GM19395 (cell line): ENCODE measurements at regions not wholly inside any gene's neighbourhood (a gene's known extent, or its start where the extent isn't known, plus 50 kb on each side); places are given as distances from the start of the nearest gene placed in this dataset.

Experiments used
- ATAC-seq: cut with Tn5 transposase; IDR thresholded peaks from one replicate; pipeline ENCODE4 v1.9.1; 2021; ENCODE audit warnings: mild to moderate bottlenecking, moderate library complexity; ENCODE audit not compliant: unreplicated experiment

GRCh38 chr5:3883040-3883439, 287.4 kb downstream of the IRX1 start:
- ATAC-seq: no peak

DNA sequence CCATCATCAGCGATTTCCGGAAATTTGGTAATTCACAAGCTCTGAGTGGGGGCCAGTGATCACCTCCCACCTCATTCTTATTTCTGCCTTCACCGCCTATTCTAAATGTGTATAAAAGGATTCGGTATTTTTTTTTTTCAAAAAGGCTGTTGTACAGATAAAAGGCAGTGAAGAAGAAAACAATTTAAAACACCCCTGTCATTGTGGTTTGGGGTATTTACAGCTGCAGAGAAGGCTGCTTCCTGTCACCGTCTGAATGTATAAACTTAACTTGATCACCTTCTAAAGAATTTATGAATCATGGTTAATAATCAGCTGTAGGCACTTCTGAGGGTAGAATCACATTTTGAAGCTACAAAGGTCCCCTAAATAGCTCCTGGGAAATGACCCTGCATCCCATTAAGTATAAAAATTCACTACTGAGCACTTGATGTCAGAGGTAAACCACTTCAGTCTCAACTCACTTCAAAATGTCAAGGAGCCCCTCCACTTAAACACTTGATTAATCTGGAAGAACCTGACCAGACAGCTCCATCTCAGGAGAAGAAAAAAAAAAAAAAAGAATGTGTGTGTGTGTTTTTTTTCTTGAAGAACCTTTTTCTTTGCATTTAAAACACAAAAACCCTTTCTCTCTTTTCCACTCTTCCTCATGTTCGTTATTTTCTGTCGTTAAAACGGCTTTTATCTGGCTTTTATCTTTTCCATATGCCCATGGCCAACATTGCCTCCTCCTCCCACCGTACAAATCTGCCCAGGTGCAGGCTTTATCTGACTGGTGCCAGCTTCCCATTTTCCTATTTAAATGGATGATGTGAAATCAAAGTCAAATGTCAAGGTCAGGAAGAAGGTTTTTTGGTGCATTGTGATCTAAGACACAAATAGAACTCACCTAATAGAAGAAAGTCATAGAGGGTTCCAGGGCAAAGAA, 291.2 kb downstream of the IRX1 start:
- no peak for ATAC-seq

DNA sequence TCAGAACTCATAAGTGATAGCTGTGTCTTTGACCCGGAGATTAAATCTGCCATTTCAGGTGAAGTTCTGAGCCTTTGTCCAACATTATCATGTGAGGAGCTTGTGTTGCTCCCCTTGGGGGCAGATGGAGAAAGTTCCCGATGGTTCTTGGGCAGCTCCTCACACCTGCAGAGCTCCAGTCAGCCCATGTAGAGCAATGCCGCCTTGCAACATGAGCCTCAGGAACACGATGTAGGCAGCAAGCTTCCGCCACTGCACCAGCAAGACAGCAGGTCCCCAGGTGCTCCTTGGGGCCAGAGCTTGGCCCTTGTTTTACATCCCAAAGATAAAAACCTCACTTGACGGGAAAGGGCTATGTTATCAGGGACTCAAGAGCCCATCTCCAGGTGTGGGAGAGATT, 292.7 kb downstream of the IRX1 start:
- ATAC-seq: no peak

DNA sequence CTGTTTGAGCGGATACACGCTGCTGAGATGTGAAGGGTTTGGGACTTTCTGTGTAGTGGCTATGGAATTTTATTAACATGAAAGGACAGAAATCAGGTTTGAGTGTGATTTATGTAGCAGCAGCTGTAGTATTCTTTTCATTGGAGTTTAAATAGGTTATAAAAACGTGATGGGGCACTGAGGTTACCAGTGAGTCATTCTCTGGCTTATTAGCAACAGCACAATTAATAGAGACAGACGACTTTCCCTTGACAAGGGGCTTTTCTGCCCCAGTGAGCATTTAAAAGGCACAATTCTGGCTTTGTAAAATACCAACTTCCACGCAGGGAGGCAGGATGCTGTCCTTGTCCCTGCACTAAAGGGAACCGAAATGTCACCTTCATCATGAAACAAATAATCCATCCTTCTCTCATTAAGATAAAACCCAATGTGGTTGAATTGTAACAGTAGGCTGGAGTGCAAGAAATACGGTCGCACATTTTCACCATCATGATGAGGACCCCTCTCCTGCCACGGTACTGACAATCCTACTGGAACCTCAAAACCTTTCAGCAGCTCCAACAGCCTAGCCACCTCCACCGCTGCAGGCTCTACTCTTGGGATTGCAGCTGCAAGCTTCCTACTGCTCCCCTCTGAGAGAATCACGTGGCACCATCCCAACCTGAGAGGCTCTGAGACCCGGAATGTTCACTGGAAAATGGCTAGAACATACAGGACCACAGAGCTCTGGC, 293.9 kb downstream of the IRX1 start:
- ATAC-seq: no peak

- no peak for ATAC-seq
Observed at GRCh38 chr5:3891113-3891512, 295.5 kb downstream of the IRX1 start.

DNA sequence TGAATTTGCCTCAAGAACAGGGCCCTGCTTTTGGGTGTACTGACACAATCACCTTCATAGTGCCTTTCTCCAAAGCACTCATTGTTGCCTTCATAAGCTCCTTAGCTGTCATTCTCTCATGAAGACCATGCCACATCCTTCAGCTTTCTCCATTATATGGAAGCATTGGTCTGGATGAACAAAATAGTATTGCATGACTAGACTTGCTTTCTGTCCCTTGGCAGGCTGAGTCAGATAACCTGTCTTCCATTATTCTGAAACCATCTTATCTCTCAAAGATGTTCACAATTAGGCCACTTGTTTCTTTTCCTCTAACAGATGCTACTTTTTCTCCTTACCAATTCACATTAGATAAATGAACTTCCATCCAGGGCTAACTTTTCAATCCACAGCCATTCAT, 297.9 kb downstream of the IRX1 start:
- ATAC-seq: no peak

DNA sequence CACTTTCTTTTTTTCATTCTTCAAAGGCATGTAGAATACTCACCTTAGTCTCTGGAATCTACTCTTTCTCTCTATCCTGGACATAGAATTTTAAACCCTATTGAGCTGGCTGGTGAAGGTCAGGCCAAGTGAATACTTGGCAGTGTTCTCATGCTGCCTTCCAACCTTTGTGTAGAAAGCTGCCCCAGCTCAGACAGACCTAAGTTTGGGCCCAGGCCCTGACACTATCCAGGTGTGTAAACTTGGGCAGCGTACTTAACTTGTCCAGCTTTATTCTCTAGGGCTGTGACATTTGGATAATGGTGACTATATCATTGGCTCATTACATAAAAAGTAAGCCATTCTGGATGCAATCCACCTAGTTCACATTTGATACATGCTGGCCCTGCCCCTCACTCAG, 298.3 kb downstream of the IRX1 start:
- ATAC-seq: no peak

DNA sequence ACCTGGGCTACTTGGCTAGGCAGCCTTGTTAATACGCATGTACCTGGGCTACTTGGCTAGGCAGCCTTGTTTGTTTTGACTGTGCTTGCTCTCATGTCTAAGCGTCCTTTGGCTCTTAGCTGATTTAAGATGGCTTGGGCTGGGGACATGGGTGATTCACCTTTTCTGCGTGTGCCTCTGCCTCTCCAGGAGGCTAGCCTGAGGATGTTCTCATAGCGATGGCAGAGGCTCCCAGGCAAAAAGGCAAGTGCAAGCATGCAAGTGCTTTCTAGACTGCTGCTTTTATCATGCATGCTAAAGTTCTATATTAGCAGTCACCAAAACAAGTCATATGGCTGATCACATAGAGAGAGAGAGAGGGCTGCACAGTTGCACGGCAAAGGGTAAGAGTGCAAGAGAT, 300.5 kb downstream of the IRX1 start:
- ATAC-seq: no peak

GRCh38 chr5:3899093-3899492, 303.5 kb downstream of the IRX1 start:
- no peak for ATAC-seq

DNA sequence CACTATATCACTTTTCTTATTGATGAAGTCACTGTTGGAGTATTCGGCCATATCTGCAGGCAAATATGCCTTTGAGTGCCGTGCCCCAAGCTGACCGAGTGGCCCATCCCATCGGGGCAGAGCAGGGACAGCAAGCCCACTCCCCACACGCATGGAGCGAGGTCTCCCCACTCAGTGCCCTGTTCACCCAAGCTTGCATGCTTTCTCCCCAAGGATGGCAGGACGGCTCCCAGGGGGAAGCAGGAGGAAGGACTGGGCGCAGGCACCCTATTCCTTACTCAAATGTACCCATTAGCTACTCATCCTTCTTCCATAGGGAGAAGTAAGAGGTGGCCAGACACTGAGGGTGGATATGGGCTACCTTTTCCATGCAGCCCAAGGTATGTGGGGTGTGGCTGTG, 309.0 kb downstream of the IRX1 start:
- no peak for ATAC-seq

DNA sequence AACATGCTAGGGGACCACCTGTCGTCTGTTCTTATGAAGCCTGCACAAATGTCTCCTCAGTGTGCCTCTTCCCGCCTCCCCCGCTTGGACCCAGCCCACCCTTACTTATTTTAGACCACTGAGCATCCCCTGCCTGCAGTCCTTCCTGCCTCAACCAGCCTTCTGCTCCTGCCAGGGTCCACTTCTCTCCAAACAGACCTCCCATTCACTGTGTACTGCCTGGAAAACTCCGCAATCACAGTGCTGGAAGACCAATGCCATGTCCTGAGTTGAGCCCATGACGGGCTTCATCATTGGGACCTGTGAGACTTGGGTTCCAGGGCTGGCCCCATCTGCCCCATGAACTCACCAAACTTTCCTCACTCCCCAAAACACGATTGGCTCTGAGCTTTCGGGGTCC, 309.4 kb downstream of the IRX1 start:
- ATAC-seq: no peak

GRCh38 chr5:3905521-3905920, 309.9 kb downstream of the IRX1 start:
- no peak for ATAC-seq

GRCh38 chr5:3911111-3911510, 315.5 kb downstream of the IRX1 start:
- ATAC-seq: no peak

DNA sequence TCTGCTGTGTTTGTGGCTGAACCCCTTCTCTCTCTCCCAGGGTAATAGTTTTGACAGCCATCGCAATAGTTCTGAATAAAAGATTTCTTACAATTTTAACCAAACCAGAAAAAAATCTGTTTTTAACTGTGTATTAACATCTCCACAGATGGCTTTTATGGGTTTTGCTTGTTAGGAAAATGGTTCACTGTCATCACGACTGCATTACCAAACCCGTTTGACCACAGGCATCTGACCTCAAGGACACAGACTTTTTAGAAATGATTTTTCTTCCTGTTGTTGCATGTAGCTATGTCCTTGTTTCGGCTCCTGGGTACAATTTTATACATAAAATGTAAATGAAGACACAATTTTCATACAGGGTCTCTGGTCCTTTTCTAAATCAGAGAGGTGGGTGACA, 316.1 kb downstream of the IRX1 start:
- no peak for ATAC-seq

- no peak for ATAC-seq
Observed at GRCh38 chr5:3912790-3913189, 317.2 kb downstream of the IRX1 start.

- ATAC-seq: no peak
Observed at GRCh38 chr5:3913279-3913678, 317.6 kb downstream of the IRX1 start.

GRCh38 chr5:3925022-3925421, 329.4 kb downstream of the IRX1 start:
- no peak for ATAC-seq

DNA sequence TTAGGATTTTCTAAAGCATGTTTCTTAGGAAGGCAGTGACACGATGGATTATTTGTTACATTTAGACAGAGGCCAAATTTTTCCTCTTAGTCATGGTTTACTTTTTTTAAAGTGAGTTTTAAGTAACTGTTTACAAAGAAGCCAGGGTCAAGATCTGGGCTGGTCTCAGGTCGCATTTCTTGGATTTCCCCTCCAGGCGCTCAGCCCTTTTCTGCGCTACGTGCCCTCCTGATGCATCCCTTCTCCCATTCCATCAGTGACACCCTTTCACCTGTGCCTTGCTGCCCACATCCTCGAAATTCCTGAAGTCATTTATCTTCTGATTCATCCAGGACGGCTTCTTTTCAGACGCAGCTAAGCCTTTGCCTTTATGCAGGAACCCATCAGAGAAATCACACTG, 330.3 kb downstream of the IRX1 start:
- no peak for ATAC-seq

DNA sequence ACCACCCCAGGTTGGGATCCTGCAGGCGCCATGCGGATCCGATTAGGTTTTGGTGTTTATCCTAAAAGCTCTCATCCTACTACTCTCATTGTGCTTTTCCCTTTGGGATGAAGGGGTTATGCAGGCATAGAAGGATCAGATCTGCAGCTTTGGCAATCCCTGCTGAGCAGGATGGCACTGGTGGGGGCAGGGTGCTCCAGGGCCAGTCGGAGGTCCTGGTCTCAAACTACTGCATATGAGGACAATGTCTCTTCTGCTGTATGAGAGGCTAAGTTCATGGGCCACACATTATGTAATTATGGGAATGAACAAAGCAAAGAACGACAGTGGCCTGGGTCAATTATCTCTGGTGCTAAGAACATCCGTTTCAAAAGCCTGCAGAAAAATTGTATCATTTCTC, 334.2 kb downstream of the IRX1 start:
- no peak for ATAC-seq

DNA sequence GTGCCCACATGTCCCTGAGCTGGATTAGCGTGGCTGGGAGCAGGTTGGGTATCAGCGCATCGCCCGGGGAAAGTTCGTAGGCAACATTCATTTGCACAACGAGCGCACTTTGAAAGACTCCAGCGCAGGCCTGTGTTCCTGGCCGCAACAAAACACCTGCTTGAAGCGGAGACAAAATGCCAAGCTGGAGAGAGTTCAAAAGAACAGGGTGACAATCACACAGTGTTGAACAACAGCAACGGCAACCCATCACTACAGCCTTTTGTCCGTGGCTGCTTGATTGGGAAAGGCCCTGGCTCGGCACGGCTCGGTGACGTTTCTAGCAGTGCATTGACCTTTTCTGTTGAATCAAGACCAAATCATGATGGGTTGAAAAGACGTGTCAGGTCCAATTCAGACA, 336.3 kb downstream of the IRX1 start:
- no peak for ATAC-seq

DNA sequence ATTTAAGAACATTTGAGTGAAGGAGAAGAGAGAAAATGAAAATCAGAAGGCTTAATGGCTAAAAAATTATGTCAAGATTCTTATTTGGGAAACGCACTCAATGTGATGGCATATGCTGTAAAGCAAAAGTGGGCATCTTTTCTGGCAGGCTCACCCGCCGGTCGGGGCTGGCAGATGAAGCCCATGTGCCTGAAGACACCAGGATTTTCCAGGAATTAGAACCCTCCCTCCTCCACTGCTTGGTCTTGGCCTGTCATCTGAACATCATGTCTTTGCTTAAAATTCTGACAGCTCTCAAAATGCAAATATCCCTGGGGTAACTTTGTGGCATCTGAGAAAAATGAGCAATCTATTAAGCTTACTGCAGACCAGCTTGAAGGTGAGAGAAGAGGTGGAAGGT, 337.9 kb downstream of the IRX1 start:
- no peak for ATAC-seq

- ATAC-seq: no peak
Observed at GRCh38 chr5:3933966-3934365, 338.3 kb downstream of the IRX1 start.
